ENCODE measurements at regions not wholly inside any gene's neighbourhood (a gene's known extent, or its start where the extent isn't known, plus 50 kb on each side); places are given as distances from the start of the nearest gene placed in this dataset.

- TF ChIP-seq CTCF (IDR thresholded peaks at IDR 0.05) (no peak), EP300 (IDR thresholded peaks at IDR 0.05; ENCODE audit: low read depth) (no peak)
These were observed 198.3 kb downstream of the GLI2 start for GRCh38 chr2:120933693-120934573.
